Prostate gland (tissue), 2 donors: ENCODE measurements at regions not wholly inside any gene's neighbourhood (a gene's known extent, or its start where the extent isn't known, plus 50 kb on each side); places are given as distances from the start of the nearest gene placed in this dataset.
"Not testable (repeated sequence)": the region's sequence is repeated elsewhere in the genome, so short reads cannot be mapped to it uniquely, and the experiment has no call there.

Experiments
- CTCF ChIP-seq, 4 experiments: fragments of 200-600 bp in 2 of 4; fragments of 450-650 bp in 2 of 4; sonication (generic) in 2 of 4; IDR thresholded peaks; 1 replicate in 3 of 4; 2 replicates in 1 of 4; pipeline ENCODE4 v1.5.1; 2016 to 2019; ENCODE audit warnings: antibody characterized with exemption in 4 of 4, mild to moderate bottlenecking in 2 of 4, moderate library complexity in 2 of 4
- POLR2AphosphoS5 ChIP-seq: sonication (generic); formaldehyde crosslinking; IDR thresholded peaks from one replicate; pipeline ENCODE4 v1.6.1; 2017; ENCODE audit warnings: antibody characterized with exemption

- TF ChIP-seq CTCF (IDR thresholded peaks at IDR 0.05); POLR2AphosphoS5: not testable (repeated sequence)
Observed at GRCh38 chr18:15193813-15194212, 445.8 kb downstream of the ANKRD30B start.
